ENCODE measurements at regions not wholly inside any gene's neighbourhood (a gene's known extent, or its start where the extent isn't known, plus 50 kb on each side); places are given as distances from the start of the nearest gene placed in this dataset.

DNA sequence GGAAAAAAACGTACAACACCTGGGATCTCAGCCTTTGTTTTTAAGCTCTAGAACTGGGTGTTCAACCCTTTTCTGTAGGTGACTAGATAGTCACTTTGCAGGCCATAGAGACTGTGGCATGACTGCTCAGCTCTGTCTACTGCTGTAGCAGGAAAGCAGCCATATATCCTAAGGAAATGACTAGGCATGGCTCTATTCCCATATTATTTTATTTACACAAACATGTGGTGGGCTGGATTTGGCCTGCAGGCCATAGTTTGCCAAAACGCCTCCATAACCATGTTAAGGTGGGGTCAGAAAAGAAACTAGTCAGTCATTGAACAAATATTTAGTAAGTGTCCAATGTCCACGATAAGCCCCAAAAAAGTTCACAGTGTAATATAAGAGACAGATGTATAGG is 452.5 kb downstream of the MCTP2 start:
- no peak for DNase-seq (ENCODE audit: low read depth)

DNA sequence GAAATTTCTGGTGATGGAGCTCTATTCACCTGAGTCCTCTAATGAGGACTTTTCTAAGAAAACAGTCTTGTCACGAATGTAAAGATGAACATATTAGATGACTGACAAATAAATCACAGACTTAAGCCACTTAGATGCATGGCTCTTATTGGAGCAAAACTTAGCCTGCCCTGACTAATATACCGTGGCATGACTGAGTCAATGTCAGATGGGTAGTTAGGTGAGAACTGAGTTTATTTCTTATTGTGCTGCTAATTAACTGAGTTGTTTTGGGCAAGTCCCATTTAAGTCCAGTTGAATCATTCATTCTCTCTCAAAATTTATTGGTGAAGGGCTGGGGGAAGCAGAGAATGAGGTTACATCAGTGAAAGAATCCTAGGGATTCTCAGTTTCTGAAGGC is 459.8 kb downstream of the MCTP2 start:
- no peak for DNase-seq (ENCODE audit: low read depth)

DNA sequence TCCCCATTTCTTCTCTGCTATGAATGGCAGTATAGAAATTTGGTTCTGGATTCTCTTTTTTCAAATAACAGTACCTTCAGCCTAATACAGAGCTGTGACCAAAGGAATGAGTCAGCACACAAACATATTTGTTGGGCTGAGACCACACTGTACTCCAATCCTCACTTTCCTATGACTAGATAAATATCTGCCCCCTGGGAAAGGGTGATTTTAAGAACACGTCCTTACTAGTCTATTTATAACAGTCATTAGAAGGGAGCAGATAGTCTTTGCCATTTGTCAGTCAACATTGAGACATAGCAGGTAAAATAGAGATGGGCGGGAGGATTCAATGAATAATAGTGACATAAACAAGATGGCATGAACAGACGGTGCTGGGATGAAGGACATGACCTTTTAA is 461.3 kb downstream of the MCTP2 start:
- DNase-seq (ENCODE audit: low read depth): no peak

DNA sequence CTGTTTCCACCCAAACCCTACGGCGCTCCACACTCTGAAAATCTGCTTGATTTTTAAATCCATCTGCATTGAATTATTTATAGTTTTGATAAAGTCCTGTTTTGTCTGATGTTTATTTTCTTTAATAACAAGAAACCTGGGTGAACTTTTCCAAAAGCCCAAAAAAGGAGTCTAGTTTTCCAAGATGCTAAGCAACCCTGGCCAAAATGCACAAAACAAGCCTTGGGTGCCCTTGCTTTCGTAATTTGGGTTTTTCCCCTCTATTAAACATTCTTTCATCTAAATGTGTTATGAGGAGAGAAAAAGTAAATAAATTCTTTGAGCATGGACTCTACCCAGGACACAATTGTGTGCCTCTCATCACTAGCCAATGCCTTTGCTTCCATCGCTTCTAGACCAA is 468.9 kb downstream of the MCTP2 start:
- no peak for DNase-seq (ENCODE audit: low read depth)

DNA sequence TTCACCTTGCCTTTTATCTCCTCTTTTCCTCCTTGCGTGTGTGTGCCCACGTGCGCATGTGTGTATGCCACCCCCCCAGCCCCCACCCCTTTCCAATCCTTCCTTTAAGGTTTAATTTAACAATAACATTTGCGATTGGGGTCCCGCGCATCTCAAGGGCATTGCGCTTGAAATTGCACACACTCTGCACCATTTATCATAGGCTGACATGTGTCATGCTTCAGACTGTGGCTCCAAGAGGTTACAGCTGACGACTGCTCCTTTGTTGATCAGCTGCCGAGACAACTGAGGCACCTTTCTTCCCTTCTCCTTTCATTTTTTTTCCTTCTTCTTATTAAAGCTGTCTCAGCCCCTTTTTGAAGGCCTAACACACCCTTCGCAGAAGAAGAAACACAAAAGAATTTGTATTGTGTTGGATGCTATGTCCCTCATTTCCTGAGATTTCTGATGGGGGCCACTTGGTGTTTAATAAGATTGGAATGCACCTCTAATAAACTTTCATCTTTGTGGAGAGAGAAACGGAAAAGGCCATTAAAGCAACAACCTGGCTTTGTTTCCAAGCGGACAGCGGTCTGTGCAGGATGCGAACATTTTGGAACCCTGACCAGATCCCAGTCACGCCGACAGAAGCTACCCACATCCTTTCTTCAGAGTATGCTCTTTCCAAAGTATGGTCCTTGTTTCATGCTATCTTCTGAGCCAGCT is 470.1 kb downstream of the MCTP2 start:
- DNase-seq (ENCODE audit: low read depth): no peak

DNA sequence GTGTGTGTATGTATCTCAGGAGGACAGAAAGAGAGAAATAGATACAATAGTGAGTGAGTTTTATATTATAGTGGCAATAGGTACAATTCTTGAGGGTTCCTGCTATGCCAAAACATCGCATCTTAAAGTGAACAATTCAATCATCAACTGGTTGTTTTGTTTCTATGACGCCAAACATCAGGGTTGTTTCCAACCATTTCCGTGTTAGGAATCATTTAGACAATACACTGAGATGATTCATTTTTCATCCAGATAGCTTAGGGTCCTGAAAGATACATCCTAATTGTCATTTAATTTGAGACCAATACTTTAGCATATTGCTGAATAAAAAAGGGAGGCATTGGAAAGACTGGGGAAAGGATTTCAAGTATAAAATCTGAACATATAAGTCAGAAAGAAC is 472.2 kb downstream of the MCTP2 start:
- DNase-seq (ENCODE audit: low read depth): no peak

DNA sequence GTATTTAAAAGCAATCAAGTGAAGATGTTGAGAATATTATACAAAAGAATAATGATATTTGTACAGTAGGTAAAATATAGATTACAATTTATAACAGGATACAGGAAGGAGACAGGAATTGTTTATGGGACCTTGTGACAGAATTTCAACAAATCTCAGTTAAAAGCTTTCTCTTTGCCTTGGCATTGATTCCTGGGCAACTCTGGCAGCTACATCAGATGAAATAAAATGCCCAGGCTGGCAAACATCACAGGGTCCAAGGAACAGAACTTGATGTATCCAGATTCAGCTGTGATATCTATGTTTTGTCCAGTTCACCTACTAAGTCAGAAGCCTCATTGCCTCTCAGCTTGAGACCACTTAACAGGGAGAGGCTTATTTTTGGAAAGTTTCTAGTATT is 473.1 kb downstream of the MCTP2 start:
- DNase-seq (ENCODE audit: low read depth): no peak

DNA sequence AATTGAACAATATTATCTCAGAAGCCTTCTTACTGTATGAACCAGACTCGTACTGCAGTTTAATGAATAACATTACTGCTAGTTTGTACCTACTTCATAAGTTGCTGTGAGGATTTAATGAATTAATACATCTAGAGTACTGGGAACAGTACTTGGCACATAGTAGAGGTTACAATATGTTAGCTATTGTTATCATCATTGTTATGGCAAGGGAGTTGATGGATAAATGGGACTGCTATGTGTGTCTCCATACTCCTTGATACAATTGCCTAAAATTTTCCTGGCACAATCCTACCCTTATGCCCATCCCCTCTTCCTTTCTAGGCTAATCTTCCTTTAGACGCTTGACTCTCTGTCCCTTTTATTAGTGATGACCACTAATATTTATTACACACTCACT is 473.6 kb downstream of the MCTP2 start:
- no peak for DNase-seq (ENCODE audit: low read depth)

DNA sequence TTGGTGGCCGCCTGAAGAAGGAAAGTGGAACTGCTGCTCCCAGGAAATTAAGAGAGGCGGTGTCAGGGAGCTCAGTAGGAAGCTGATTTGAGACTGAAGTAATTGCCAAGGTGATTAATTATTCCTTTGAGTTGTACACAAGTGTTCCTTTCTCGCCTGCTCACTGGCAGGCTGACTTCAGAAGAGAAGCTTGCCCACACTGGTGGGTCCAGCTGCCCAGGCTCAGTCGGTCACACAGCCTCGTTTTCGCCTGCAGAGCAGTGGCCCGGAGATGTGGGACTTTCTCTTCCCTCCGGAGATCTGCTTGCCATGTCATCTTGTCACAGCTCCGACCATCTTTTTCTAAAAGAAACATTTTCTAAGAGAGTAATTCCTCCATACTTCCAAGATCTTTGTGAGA is 478.0 kb downstream of the MCTP2 start:
- no peak for DNase-seq (ENCODE audit: low read depth)

DNA sequence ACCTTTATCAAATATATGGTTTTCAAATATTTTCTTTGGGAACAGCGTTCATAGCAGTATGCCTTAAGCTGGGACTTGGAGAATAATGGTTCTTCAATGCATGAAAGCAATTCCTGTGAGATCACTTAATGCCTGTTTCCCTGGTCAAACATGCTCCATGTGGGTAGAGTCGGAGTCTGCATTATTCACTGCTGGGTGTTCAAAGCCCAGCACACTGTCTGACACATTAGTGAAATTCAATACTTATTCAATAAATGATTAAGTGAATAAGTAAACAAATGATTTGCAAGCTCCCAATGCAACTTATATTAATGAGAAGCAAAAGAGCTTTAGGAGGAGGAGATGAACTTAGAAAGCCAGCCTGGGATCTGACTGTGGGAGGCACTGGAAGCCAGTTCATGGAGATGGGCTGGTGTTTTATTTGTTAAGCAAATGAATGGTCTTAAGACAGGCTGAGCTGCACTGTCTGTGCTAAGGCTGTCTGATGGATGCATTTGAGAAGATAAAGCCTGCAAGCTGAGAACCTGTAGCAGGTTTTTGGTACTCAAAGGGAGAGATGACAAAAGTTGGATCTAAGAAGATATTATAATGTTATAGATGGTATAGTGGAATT is 490.8 kb downstream of the MCTP2 start:
- no peak for DNase-seq (ENCODE audit: low read depth)

DNA sequence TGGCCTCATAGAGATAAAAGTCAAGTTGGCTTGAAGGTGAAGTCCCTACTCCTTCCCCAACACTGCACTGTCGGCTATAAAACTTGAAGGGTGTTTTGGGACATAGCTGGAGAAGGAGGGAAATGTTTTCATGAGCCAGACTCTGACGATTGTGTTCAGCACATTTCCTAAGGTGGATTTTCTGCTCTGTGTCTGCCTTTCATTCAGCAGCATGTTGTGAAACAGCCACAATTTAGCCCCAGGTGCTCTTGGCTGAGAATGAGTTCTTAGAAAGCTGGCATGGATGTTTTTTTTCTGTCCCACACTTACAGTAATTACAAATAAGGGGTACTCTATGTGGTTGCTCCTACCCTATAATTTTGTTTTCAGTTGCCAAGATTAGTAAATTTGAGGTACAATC is 492.4 kb downstream of the MCTP2 start:
- DNase-seq (ENCODE audit: low read depth): no peak

DNA sequence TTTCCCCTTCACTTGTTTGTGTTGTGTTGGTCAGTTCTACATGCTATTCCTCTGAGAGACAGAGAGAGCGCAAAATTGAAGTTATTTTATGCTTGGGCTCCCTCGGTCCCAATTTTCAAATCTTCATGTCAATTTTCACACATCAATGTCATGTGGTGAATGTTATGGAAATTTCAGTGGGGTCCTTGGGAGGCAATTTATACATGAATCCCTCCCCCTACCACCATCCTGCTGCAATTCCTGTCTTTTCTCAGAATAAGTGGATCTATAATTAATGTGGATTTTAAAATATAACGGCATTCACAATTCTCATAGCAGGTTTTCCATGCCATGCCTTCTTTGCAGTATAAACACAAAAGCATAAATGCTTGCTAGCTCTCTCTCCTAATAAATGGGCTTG is 499.9 kb downstream of the MCTP2 start:
- no peak for DNase-seq (ENCODE audit: low read depth)

DNA sequence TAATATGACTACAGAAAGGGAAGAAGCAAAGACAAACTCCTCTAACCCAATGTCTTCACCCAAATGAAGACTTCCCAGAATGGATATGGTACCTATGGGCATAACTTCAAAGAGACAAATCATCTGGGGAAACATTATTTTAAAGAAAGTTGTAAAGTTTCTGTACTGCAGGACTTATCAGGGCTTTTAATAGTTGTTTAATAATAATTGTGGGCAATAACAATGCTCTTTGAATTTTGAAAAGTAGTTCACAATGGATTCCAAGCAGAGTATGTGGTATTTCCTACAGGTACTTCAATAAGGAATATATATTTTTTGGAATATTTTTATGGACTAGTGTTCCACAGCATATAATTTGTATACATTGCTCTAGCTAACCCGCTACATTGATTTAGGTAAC is 503.1 kb downstream of the MCTP2 start:
- no peak for DNase-seq (ENCODE audit: low read depth)

DNA sequence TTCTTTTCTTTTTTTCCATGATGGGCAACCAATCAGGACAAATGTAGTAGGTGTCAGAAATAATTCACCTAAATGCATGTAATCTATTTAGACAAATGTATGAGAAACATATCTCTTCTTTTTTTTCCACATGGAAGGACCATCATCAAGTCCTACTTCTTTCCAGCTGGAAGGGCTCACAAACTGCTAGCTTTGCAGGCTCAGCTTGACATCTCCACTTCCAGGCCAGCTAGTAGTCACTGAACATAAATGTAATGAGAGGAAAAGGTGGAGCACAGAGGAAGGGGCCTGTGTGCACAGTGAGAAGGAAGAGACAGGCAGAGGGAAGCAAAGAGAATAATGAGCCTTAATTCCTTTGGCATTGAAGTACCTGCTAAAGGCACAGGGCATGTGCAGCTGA is 504.9 kb downstream of the MCTP2 start:
- DNase-seq (ENCODE audit: low read depth): no peak

DNA sequence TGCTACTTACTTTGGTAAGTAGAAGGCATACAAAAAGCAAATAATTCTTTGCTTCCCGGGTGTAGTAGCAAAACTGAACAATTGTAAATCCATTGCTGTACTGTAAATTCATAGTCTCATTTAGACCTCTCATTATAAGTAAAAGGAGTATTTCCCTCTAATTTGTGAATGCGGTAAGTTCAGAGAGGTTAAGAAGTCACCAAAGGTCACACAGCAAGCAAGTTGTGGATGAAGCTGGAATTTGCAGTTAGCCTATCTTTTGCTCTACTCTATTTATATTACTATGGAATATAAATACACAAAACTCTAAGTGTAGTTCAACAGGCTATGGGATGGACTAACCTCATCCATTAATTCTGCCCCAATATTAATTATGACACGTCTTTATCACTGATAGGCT is 508.3 kb downstream of the MCTP2 start:
- DNase-seq (ENCODE audit: low read depth): no peak

DNA sequence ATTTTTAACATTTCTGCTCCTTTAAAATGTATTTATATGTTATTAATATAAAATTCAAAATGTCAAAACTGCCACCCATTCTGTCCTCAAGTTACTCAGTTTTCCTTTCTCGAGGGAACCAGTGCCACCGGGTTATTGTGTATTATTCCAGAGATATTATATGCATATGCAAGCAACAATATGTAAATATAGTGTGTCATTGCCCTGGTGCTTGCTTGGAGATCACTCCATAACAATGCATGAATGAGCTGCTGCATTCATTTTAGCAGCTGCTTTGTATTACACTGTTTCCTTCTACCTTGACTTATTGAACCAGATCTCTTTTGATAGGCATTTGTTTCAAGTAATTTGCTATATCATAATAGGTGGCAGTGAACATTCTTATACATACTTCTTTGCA is 509.1 kb downstream of the MCTP2 start:
- DNase-seq (ENCODE audit: low read depth): no peak

DNA sequence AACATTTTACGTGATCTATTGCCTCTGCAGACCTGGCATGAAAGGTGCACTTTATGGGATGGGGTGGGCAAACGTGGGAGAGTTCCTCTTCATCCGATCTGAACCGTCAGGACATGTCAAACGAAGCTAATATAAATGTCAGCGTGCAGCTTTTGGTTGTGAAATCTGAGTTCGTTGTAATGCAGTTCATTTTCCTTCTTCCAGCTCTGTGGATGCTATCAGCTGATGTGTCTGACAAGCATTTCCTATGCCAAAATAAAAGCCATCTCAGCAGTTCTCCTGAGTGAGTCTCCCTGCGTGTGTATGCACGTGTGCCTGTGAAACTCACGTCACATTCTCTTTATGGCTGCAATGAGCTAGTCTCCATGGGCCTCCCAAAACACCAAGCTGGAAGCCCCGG is 512.3 kb downstream of the MCTP2 start:
- no peak for DNase-seq (ENCODE audit: low read depth)

DNA sequence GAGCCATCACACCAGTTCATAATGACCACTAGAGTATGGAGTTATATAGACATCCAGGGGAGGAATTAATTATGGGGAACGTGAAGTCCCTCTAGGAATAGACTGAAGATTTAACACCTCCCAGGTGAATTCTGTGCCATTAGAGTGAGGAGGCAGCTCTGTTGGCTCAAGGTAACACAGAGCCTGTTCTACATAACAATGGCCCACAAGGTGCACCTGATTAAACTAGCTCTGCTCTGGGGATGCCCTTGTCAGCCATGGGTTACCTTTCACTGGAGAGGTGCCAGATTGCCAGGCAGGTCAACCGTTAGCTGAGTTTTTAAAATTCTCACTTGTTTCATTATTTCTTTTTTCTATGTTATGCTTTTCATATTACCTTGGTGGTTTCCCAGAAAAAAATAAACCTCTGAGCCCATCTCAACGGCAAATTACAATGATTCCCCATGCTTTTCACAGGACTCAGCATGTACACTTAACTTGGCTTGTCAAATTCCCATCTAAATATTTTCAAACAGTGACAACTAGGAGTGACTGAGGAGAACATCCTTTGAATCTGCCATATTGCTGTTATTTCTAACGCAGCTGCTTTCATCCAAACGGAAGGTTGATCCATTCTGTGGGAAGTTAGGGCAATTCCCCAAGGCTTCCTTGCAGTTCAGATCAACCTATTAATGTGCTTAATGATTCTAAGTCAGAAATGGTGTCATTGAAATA is 512.9 kb downstream of the MCTP2 start:
- no peak for DNase-seq (ENCODE audit: low read depth)

DNA sequence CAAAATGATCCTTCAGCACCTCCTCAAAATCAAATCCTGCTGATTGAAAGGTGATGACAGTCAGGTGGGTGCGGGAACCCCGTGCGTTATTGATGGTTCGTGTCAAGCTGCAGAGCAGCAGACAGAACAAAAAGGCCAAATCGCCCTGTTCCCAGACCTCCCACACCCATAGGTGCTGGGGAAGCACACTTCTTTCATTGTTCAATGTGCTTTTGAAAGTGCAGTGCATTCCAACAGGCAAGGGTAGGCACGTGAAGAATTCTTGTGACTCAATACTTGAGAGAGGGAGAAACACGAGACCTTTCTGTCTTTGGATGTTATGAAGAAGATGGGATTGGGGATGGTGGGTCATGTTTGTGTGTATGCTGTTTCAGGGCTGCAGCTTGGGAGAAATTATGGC is 514.0 kb downstream of the MCTP2 start:
- no peak for DNase-seq (ENCODE audit: low read depth)

DNA sequence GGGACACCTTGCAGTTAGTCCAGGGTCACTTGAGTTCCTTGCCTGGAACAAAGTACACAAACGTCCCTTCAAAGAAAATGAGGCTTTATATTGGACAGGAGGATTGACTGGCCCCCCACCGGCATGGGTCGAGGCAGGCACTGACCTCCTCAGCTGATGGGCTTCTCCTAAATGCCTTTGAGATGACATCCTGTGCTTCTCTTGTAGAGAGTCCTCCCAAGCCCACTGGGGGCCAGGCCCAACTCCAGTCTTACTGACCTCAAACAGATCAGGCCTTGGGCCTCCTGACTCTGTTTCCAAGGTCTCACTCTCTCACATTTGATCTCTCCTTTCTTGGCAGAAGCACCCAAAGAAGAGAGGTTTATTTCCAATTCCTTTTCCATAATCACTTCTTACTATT is 516.1 kb downstream of the MCTP2 start:
- no peak for DNase-seq (ENCODE audit: low read depth)

DNA sequence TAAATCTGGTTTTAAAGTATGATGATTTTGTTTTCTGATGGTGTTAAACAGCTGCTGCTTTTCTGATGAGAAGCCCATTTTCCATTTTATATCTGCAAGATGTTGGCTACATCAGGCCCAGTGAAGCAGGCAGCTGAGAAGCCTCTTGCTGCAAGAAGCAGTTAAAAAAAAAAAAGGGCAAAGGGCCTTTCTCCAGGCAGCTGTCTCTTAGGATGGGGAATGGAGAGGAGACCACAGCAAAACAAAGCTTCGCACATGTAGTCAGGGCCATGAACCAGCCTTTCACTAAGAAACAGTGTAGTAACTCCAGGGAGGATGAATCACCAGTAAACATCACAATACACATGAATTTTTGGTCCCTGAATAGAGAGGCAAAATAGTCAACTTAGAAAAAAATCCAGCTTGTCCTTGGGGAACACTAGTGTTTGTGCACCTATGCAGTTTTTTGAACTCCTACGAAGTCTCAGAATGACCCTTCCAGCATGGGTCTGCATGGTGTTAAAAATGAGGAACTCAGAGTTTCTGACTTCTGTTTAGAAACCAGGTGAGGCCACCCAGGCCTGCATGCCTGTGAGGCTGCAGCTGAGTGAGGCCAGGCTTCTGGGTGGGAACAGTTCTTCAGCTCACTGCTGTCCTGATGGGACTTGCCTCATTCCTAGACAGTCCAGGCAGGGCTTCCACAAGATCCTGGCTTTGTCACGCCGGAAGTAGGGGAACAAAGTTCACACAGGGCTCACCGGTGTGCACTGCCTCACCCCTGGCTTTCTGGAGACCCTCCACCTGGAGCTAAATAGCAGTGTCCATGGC is 518.7 kb downstream of the MCTP2 start:
- no peak for DNase-seq (ENCODE audit: low read depth)

DNA sequence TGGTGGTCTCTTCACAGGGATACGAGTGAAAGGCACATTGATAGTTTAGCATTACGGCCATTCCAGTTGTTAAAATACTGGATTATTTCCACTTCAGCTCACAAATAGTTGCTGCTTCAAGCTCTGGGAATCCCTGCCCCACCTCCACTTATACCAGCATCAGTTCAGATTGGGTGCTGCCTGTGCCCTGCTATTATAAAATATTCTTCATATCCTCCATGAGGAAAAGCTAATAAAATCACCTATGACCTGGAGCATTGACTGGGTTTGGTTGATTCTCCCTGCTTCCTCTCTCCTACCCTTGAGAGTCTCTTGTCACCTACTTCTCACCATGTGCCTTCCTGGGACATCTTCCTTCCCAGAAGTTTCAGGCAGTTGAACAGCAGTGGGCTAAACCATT is 529.0 kb downstream of the MCTP2 start:
- DNase-seq (ENCODE audit: low read depth): no peak

DNA sequence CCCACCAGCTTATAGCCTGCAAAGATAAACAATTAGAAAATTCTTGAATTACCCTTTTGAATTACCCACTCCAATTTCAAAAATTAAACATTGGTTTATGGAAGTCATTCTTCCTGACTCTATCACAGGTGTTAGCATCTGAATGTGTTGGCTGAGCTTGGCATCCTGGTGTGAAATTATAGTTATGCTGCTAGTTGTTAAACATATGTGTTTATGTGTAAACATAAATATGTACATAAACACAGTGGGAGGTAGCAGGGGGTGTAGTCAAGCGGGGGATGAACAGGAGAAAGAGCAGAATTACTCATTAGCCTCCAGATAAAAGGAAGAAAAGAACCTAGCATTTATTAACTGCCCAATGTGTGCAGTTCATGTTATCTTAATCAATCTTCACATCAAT is 530.2 kb downstream of the MCTP2 start:
- DNase-seq (ENCODE audit: low read depth): no peak
